ENCODE measurements at regions not wholly inside any gene's neighbourhood (a gene's known extent, or its start where the extent isn't known, plus 50 kb on each side); places are given as distances from the start of the nearest gene placed in this dataset.

DNA sequence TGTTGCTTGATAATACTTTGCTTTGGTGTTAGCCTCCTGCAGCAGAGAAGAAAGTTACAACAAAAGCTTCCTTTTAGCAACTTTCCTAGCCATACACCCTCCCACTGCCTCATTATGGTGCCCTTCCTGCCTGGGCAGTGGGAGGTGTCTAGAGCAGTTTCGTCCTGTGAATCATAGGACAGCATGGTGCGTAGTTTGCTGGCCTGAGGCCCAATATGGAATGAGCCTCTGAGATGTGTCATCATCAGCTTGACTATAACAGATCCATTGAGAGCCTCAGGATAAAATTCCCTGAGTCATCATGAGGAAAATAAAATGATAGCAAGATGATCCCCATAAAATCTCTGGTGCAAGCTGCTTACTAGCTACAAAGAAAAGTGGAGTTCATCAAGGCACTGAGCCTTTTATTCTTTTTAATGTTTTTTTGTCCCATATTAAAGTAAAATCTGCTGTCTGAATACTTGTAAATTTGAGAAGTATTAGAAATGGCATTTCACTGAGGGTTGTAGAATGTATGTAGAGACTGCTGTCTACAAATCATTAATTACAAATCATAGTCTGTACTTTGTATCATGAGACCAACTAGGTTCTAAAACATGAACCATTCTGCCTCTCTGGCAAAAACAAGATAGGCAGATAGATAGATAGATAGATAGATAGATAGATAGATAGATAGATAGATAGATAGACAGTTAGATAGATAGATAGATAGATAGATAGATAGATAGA lies 303.0 kb upstream of the PDE4D start:
- TF ChIP-seq, protein P1, sequence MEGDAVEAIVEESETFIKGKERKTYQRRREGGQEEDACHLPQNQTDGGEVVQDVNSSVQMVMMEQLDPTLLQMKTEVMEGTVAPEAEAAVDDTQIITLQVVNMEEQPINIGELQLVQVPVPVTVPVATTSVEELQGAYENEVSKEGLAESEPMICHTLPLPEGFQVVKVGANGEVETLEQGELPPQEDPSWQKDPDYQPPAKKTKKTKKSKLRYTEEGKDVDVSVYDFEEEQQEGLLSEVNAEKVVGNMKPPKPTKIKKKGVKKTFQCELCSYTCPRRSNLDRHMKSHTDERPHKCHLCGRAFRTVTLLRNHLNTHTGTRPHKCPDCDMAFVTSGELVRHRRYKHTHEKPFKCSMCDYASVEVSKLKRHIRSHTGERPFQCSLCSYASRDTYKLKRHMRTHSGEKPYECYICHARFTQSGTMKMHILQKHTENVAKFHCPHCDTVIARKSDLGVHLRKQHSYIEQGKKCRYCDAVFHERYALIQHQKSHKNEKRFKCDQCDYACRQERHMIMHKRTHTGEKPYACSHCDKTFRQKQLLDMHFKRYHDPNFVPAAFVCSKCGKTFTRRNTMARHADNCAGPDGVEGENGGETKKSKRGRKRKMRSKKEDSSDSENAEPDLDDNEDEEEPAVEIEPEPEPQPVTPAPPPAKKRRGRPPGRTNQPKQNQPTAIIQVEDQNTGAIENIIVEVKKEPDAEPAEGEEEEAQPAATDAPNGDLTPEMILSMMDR (IDR thresholded peaks at IDR 0.05): no peak
- TF ChIP-seq POLR2A (IDR thresholded peaks at IDR 0.05): no peak
- no peak for TF ChIP-seq EP300 (IDR thresholded peaks at IDR 0.05; ENCODE audit: low read depth)
- TF ChIP-seq POLR2AphosphoS5 (IDR thresholded peaks at IDR 0.05): no peak

Data from transverse colon (tissue), 4 donors.